GM23248 (cell line): ENCODE measurements at regions not wholly inside any gene's neighbourhood (a gene's known extent, or its start where the extent isn't known, plus 50 kb on each side); places are given as distances from the start of the nearest gene placed in this dataset.
"Not testable (repeated sequence)": the region's sequence is repeated elsewhere in the genome, so short reads cannot be mapped to it uniquely, and the experiment has no call there.

Source experiments
- DNase-seq: peaks from one replicate; pipeline ENCODE4 v3.0.0-alpha.2; 2015
- H2AFZ ChIP-seq: fragments of 200-600 bp; sonication (generic); 2 replicates; pipeline ENCODE4 v1.6.1; 2016; ENCODE audit warnings: antibody characterized with exemption
- H3F3A ChIP-seq: fragments of 200-600 bp; sonication (generic); 2 replicates; pipeline ENCODE4 v1.6.1; 2016; ENCODE audit warnings: mild to moderate bottlenecking, antibody characterized with exemption, mixed run types; ENCODE audit not compliant: insufficient read depth
- H3K27ac ChIP-seq: fragments of 200-600 bp; sonication (generic); 2 replicates; pipeline ENCODE4 v1.5.1; 2016; ENCODE audit warnings: mild to moderate bottlenecking
- H3K27me3 ChIP-seq: fragments of 200-600 bp; sonication (generic); replicated peaks from 2 replicates; pipeline ENCODE4 v1.6.1; 2016; ENCODE audit warnings: mild to moderate bottlenecking; ENCODE audit not compliant: insufficient read depth
- H3K36me3 ChIP-seq: fragments of 200-600 bp; sonication (generic); 2 replicates; pipeline ENCODE4 v1.6.1; 2016; ENCODE audit warnings: low read depth, mild to moderate bottlenecking
- H3K4me1 ChIP-seq: fragments of 200-600 bp; sonication (generic); 2 replicates; pipeline ENCODE4 v1.6.1; 2016; ENCODE audit warnings: mild to moderate bottlenecking; ENCODE audit not compliant: insufficient read depth
- H3K4me2 ChIP-seq: fragments of 200-600 bp; sonication (generic); one replicate; pipeline ENCODE4 v1.6.1; 2016; ENCODE audit warnings: mild to moderate bottlenecking; ENCODE audit not compliant: unreplicated experiment
- H3K4me3 ChIP-seq: fragments of 200-600 bp; sonication (generic); 2 replicates; pipeline ENCODE4 v1.5.1; 2016; ENCODE audit warnings: mild to moderate bottlenecking
- H3K79me2 ChIP-seq: fragments of 200-600 bp; sonication (generic); 2 replicates; pipeline ENCODE4 v1.6.1; 2016; ENCODE audit warnings: mild to moderate bottlenecking; ENCODE audit not compliant: insufficient read depth
- H3K9ac ChIP-seq: fragments of 200-600 bp; sonication (generic); 2 replicates; pipeline ENCODE4 v1.6.1; 2016; ENCODE audit warnings: mild to moderate bottlenecking
- H3K9me2 ChIP-seq: fragments of 200-600 bp; sonication (generic); 2 replicates; pipeline ENCODE4 v1.6.1; 2016; ENCODE audit warnings: mixed run types, mild to moderate bottlenecking, moderate library complexity; ENCODE audit not compliant: insufficient read depth
- H3K9me3 ChIP-seq: fragments of 200-600 bp; sonication (generic); one replicate; pipeline ENCODE4 v1.6.1; 2017; ENCODE audit warnings: low read depth
- H4K20me1 ChIP-seq: fragments of 200-600 bp; sonication (generic); 2 replicates; pipeline ENCODE4 v1.6.0; 2016; ENCODE audit not compliant: insufficient read depth
- EZH2 ChIP-seq: fragments of 200-600 bp; sonication (generic); IDR thresholded peaks from 2 replicates; pipeline ENCODE4 v1.6.1; 2018; ENCODE audit warnings: antibody characterized with exemption, mild to moderate bottlenecking; ENCODE audit not compliant: insufficient read depth, poor library complexity, severe bottlenecking
- EZH2phosphoT487 ChIP-seq: fragments of 200-600 bp; sonication (generic); IDR thresholded peaks from 2 replicates; pipeline ENCODE4 v1.6.1; 2018; ENCODE audit warnings: antibody characterized with exemption, moderate library complexity, mild to moderate bottlenecking, low read depth; ENCODE audit not compliant: insufficient read depth
- WGBS, 2 experiments: methylation state at CpG; one replicate each; pipeline ENCODE4 v1.1.6; 2015 to 2017; ENCODE audit warnings: low lambda C conversion rate in 2 of 2, low coverage in 1 of 2; ENCODE audit errors: missing lambda C conversion rate in 2 of 2; 5-methylcytosine and 5-hydroxymethylcytosine counted together
- in situ Hi-C: fragments of 300-500 bp; cut with MboI; formaldehyde crosslinking; loops from 2 replicates; pipeline ENCODE4 v1.15.0; 2020

- in situ Hi-C loops, result no loop called here
- no peak overlapping the region; the same call in 1 of the 2 replicates for H2AFZ ChIP-seq
- H3F3A ChIP-seq, result no peaks in the 10 kb centered on the region
- H3K27ac ChIP-seq, result no peak overlapping the region
- no peaks in the 10 kb centered on the region for H3K4me1 ChIP-seq
- no peak overlapping the region for H3K9ac ChIP-seq
- H3K4me2 ChIP-seq, result no peak overlapping the region
- H3K27me3 ChIP-seq, result no peaks in the 10 kb centered on the region
- WGBS, 2 experiments, result 0% methylated on average over 1 of the region's 1 CpG
- no peaks in the 10 kb centered on the region for H3K36me3 ChIP-seq
- no peaks in the 10 kb centered on the region for H4K20me1 ChIP-seq
- H3K4me3 ChIP-seq, result no peak overlapping the region
- no peak for DNase-seq
- no peaks in the 10 kb centered on the region for H3K9me2 ChIP-seq
- H3K9me3 ChIP-seq, result no peaks in the 10 kb centered on the region
- H3K79me2 ChIP-seq, result no peaks in the 10 kb centered on the region
- no peak for TF ChIP-seq EZH2phosphoT487
- no peak for TF ChIP-seq EZH2
These were observed 152.2 kb upstream of the LMNTD1 start for GRCh38 chr12:25705261-25705660.

GRCh38 chr12:25706646-25707045 is 153.6 kb upstream of the LMNTD1 start:
- H3K27me3 ChIP-seq, DNase-seq, H4K20me1 ChIP-seq, H3K4me2 ChIP-seq, H3K4me1 ChIP-seq, H3K36me3 ChIP-seq, H3K9ac ChIP-seq, H3K4me3 ChIP-seq, H2AFZ ChIP-seq, H3K79me2 ChIP-seq, H3F3A ChIP-seq, in situ Hi-C loops, H3K9me2 ChIP-seq, H3K9me3 ChIP-seq, H3K27ac ChIP-seq: not testable (repeated sequence)

- Histone ChIP-seq H3K4me3 (no peak overlapping the region), H3K36me3 (no peaks in the 10 kb centered on the region), H3K27me3 (no peaks in the 10 kb centered on the region), H3K9ac (no peak overlapping the region), H3K27ac (no peak overlapping the region), H3K4me1 (no peaks in the 10 kb centered on the region), H4K20me1 (no peaks in the 10 kb centered on the region), H3K9me2 (no peaks in the 10 kb centered on the region), H2AFZ (no peak overlapping the region), H3K79me2 (no peaks in the 10 kb centered on the region), H3F3A (no peaks in the 10 kb centered on the region), H3K9me3 (peaks cover 3% of the 10 kb centered on the region), H3K4me2 (no peak overlapping the region)
- in situ Hi-C loops, result no loop called here
- no peak for DNase-seq
- TF ChIP-seq EZH2phosphoT487, result no peak
These were observed 154.0 kb upstream of the LMNTD1 start for GRCh38 chr12:25707056-25707455.

- Histone ChIP-seq H2AFZ (no peak overlapping the region), H3K9me3 (peaks cover 3% of the 10 kb centered on the region), H3K4me2 (no peak overlapping the region), H3K9ac (no peak overlapping the region), H3K4me3 (no peak overlapping the region), H3K79me2 (no peaks in the 10 kb centered on the region), H3K9me2 (no peaks in the 10 kb centered on the region), H4K20me1 (no peaks in the 10 kb centered on the region), H3F3A (no peaks in the 10 kb centered on the region), H3K27me3 (no peaks in the 10 kb centered on the region), H3K4me1 (no peaks in the 10 kb centered on the region), H3K27ac (no peak overlapping the region), H3K36me3 (no peaks in the 10 kb centered on the region)
- no peak for DNase-seq
- in situ Hi-C loops, result no loop called here
- 88 to 92% methylated on average over 2 of the region's 2 CpGs for WGBS, 2 experiments
- TF ChIP-seq EZH2 (no peak), EZH2phosphoT487 (no peak)
These were observed 155.6 kb upstream of the LMNTD1 start for GRCh38 chr12:25708661-25709060.

GRCh38 chr12:25710128-25710527 is 157.0 kb upstream of the LMNTD1 start:
- Histone ChIP-seq H3F3A (peaks cover 13% of the 10 kb centered on the region), H3K27me3 (no peaks in the 10 kb centered on the region), H3K4me1 (peaks cover 9% of the 10 kb centered on the region; the same call in 1 of the 2 replicates), H3K4me3 (no peak overlapping the region), H2AFZ (no peak overlapping the region), H3K9me3 (peaks cover 3% of the 10 kb centered on the region), H3K36me3 (no peaks in the 10 kb centered on the region), H3K27ac (no peak overlapping the region), H3K79me2 (no peaks in the 10 kb centered on the region), H4K20me1 (no peaks in the 10 kb centered on the region), H3K4me2 (no peak overlapping the region), H3K9ac (no peak overlapping the region), H3K9me2 (no peaks in the 10 kb centered on the region)
- TF ChIP-seq EZH2 (no peak), EZH2phosphoT487 (no peak)
- in situ Hi-C loops, result no loop called here
- 47 to 57% methylated on average over 2 of the region's 2 CpGs for WGBS, 2 experiments
- DNase-seq, result no peak

GRCh38 chr12:25710938-25711605 is 158.0 kb upstream of the LMNTD1 start:
- H3K9me3 ChIP-seq, H3K79me2 ChIP-seq, H3K9ac ChIP-seq, H3K4me2 ChIP-seq, DNase-seq, in situ Hi-C loops, H3K9me2 ChIP-seq, H4K20me1 ChIP-seq, H2AFZ ChIP-seq, H3K27me3 ChIP-seq, H3K4me3 ChIP-seq, H3K27ac ChIP-seq, H3K36me3 ChIP-seq: not testable (repeated sequence)
- H3K4me1 ChIP-seq, result peaks cover 15% of the 10 kb centered on the region
- peaks cover 22% of the 10 kb centered on the region for H3F3A ChIP-seq
- WGBS, 2 experiments, result 96 to 100% methylated on average over 3 of the region's 3 CpGs
